ENCODE measurements at regions not wholly inside any gene's neighbourhood (a gene's known extent, or its start where the extent isn't known, plus 50 kb on each side); places are given as distances from the start of the nearest gene placed in this dataset.

- peaks cover 4 to 61% of the 10 kb centered on the region in 2 experiments; a peak in 4 of 5 replicates for H3K27me3 ChIP-seq (ENCODE audit: control insufficient read depth in 1 of 2, insufficient read depth in 2 of 2, low read length in 2 of 2)
- H3K27ac ChIP-seq (ENCODE audit: extremely low read length, insufficient read depth, low read length), result no peak overlapping the region
- no peak overlapping the region for H2AFZ ChIP-seq (ENCODE audit: low read length)
- no peaks in the 10 kb centered on the region for H4K20me1 ChIP-seq (ENCODE audit: insufficient read depth, low read length)
- H3K9ac ChIP-seq (ENCODE audit: insufficient read depth, low read depth, low read length), result no peak overlapping the region
- DNase-seq (ENCODE audit: low spot score), result no peak
- intact Hi-C loops (cut with micrococcal nuclease; ENCODE audit: unreplicated experiment), result loop anchor here (5.0 kb wide), 1 partner anchor 730 kb away; no protein-coding TSS in a partner anchor
- ChIA-PET POLR2A (no interaction called here), CTCF (ENCODE audit: low intra/inter-chr PET ratio, low total read pairs) (no interaction called here)
- H3K9me3 ChIP-seq (ENCODE audit: low read length), result no peaks in the 10 kb centered on the region
- H3K4me1 ChIP-seq (ENCODE audit: insufficient read depth, low read length), result no peaks in the 10 kb centered on the region
- BruUV-seq (replicated peaks), result no TSS peak
- H3K79me2 ChIP-seq (ENCODE audit: insufficient read depth, low read length), result no peaks in the 10 kb centered on the region
- in situ Hi-C loops (cut with HindIII; ENCODE audit: extremely low pct_ligation_motif_present, low pct_unique_long_range_greater_than_20kb), result loop anchor here (5.0 to 25.0 kb wide), 3 partner anchors 265 to 745 kb away; no protein-coding TSS in a partner anchor
- no peak for FAIRE-seq
- 0% methylated on average over 2 of the region's 2 CpGs for WGBS (ENCODE audit: low lambda C conversion rate)
- no peak overlapping the region for H3K4me2 ChIP-seq (ENCODE audit: low read depth, low read length)
- no peak for ATAC-seq
- no peaks in the 10 kb centered on the region for H3K36me3 ChIP-seq (replicated peaks in 1 of 2; ENCODE audit: control insufficient read depth in 1 of 2, insufficient read depth in 2 of 2, low read length in 2 of 2)
- no peak for TF ChIP-seq ZBTB1 (CRISPR knock-in tag; IDR thresholded peaks at IDR 0.05; ENCODE audit: borderline replicate concordance)
- TF ChIP-seq SP140L (CRISPR knock-in tag; IDR thresholded peaks at IDR 0.05; ENCODE audit: borderline replicate concordance), result no peak
- no peak for TF ChIP-seq CBFB (CRISPR knock-in tag; IDR thresholded peaks at IDR 0.05)
- TF ChIP-seq NR2C2 (CRISPR knock-in tag; IDR thresholded peaks at IDR 0.05; ENCODE audit: borderline replicate concordance), result no peak
- TF ChIP-seq ZNF329 (CRISPR knock-in tag; IDR thresholded peaks at IDR 0.05; ENCODE audit: low read depth), result no peak
- no peak for TF ChIP-seq ZNF510 (CRISPR knock-in tag; IDR thresholded peaks at IDR 0.05; ENCODE audit: low read depth)
- TF ChIP-seq POGZ (CRISPR knock-in tag; IDR thresholded peaks at IDR 0.05), result no peak
- TF ChIP-seq CCDC6 (CRISPR knock-in tag; IDR thresholded peaks at IDR 0.05), result no peak
- TF ChIP-seq ZSCAN20 (CRISPR knock-in tag; IDR thresholded peaks at IDR 0.05; ENCODE audit: borderline replicate concordance), result no peak
- TF ChIP-seq, protein P1, sequence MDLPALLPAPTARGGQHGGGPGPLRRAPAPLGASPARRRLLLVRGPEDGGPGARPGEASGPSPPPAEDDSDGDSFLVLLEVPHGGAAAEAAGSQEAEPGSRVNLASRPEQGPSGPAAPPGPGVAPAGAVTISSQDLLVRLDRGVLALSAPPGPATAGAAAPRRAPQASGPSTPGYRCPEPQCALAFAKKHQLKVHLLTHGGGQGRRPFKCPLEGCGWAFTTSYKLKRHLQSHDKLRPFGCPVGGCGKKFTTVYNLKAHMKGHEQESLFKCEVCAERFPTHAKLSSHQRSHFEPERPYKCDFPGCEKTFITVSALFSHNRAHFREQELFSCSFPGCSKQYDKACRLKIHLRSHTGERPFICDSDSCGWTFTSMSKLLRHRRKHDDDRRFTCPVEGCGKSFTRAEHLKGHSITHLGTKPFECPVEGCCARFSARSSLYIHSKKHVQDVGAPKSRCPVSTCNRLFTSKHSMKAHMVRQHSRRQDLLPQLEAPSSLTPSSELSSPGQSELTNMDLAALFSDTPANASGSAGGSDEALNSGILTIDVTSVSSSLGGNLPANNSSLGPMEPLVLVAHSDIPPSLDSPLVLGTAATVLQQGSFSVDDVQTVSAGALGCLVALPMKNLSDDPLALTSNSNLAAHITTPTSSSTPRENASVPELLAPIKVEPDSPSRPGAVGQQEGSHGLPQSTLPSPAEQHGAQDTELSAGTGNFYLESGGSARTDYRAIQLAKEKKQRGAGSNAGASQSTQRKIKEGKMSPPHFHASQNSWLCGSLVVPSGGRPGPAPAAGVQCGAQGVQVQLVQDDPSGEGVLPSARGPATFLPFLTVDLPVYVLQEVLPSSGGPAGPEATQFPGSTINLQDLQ (CRISPR knock-in tag; IDR thresholded peaks at IDR 0.05), result no peak
- no peak for TF ChIP-seq ELF1 (CRISPR knock-in tag; IDR thresholded peaks at IDR 0.05)
- TF ChIP-seq ZNF136 (CRISPR knock-in tag; IDR thresholded peaks at IDR 0.05; ENCODE audit: low read depth), result no peak
- no peak for TF ChIP-seq ZNF850 (CRISPR knock-in tag; conservative IDR thresholded peaks at IDR 0.05)
- no peak for TF ChIP-seq NBN (conservative IDR thresholded peaks at IDR 0.05)
- no peak for TF ChIP-seq RFX3 (CRISPR knock-in tag; IDR thresholded peaks at IDR 0.05)
- no peak for TF ChIP-seq HMG20A (CRISPR knock-in tag; IDR thresholded peaks at IDR 0.05; ENCODE audit: borderline replicate concordance)
- no peak for TF ChIP-seq ZNF17 (CRISPR knock-in tag; IDR thresholded peaks at IDR 0.05)
- TF ChIP-seq SKIL (CRISPR knock-in tag; IDR thresholded peaks at IDR 0.05; ENCODE audit: borderline replicate concordance), result no peak
- TF ChIP-seq NONO (IDR thresholded peaks at IDR 0.05), result no peak
- TF ChIP-seq NONO (CRISPR knock-in tag; conservative IDR thresholded peaks at IDR 0.05), result no peak
- TF ChIP-seq ZNF235 (CRISPR knock-in tag; IDR thresholded peaks at IDR 0.05; ENCODE audit: borderline replicate concordance), result no peak
- no peak overlapping the region for H3K4me3 ChIP-seq (replicated peaks in 1 of 3; ENCODE audit: insufficient read depth in 1 of 3, low read depth in 2 of 3, low read length in 3 of 3)
Observed at GRCh38 chr22:49307481-49307830, 520.2 kb downstream of the BRD1 start.

All from HepG2 (cell line).